Breast epithelium (tissue), 3 donors: ENCODE measurements at regions not wholly inside any gene's neighbourhood (a gene's known extent, or its start where the extent isn't known, plus 50 kb on each side); places are given as distances from the start of the nearest gene placed in this dataset.

Source experiments
- POLR2AphosphoS5 ChIP-seq, 3 donors: sonication (generic); formaldehyde crosslinking; IDR thresholded peaks; one replicate each; pipeline ENCODE4 v1.6.1; 2017; ENCODE audit warnings: antibody characterized with exemption in 3 of 3
- TF ChIP-seq, protein P1 (sequence below), 3 donors: fragments of 450-650 bp; IDR thresholded peaks; one replicate each; pipeline ENCODE4 v1.5.1; 2016 to 2017; ENCODE audit warnings: antibody characterized with exemption in 3 of 3, mild to moderate bottlenecking in 3 of 3, moderate library complexity in 3 of 3

GRCh38 chr2:224178056-224178455 is 139.0 kb upstream of the SERPINE2 start:
- TF ChIP-seq POLR2AphosphoS5 (IDR thresholded peaks at IDR 0.05): no peak
- TF ChIP-seq, protein P1, sequence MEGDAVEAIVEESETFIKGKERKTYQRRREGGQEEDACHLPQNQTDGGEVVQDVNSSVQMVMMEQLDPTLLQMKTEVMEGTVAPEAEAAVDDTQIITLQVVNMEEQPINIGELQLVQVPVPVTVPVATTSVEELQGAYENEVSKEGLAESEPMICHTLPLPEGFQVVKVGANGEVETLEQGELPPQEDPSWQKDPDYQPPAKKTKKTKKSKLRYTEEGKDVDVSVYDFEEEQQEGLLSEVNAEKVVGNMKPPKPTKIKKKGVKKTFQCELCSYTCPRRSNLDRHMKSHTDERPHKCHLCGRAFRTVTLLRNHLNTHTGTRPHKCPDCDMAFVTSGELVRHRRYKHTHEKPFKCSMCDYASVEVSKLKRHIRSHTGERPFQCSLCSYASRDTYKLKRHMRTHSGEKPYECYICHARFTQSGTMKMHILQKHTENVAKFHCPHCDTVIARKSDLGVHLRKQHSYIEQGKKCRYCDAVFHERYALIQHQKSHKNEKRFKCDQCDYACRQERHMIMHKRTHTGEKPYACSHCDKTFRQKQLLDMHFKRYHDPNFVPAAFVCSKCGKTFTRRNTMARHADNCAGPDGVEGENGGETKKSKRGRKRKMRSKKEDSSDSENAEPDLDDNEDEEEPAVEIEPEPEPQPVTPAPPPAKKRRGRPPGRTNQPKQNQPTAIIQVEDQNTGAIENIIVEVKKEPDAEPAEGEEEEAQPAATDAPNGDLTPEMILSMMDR (IDR thresholded peaks at IDR 0.05): no peak
